ENCODE measurements at regions not wholly inside any gene's neighbourhood (a gene's known extent, or its start where the extent isn't known, plus 50 kb on each side); places are given as distances from the start of the nearest gene placed in this dataset.

DNA sequence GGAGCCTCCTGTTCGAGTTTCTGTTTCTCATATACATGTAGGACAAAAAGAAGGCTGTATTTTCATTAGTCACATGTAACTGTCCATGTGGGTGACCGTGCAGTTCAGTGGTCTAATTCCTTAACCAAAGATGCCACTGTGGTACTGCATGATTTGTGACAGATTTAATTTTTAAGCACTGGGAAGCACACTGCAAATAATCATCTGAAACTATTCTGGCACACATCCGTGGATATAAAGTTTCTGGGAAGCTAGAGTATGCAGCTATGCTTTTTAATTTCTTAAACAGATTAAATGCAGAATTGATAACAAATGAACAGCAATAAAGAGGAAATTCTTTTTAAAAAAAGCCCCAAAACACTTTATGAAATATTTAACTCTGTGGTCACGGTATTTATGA lies 254.8 kb downstream of the LMO4 start:
- H3K9me3 Mint-ChIP-seq: no peaks in the 10 kb centered on the region
- H3K4me1 Mint-ChIP-seq: no peaks in the 10 kb centered on the region
- peaks cover 6 to 14% of the 10 kb centered on the region in 2 donors for H3K27me3 Mint-ChIP-seq
- ChIA-PET POLR2A (no interaction called here), CTCF (no interaction called here)
- no peak for DNase-seq
- Histone ChIP-seq H3K27ac (ENCODE audit: low read depth, low read length) (no peak overlapping the region), H3K9me3 (ENCODE audit: low read length) (no peaks in the 10 kb centered on the region), H3K4me3 (ENCODE audit: low read length) (no peak overlapping the region), H3K36me3 (ENCODE audit: insufficient read depth, low read length) (no peaks in the 10 kb centered on the region), H3K4me1 (ENCODE audit: insufficient read depth, low read length) (no peaks in the 10 kb centered on the region), H3K27me3 (ENCODE audit: insufficient read depth, low read length, poor library complexity, severe bottlenecking) (no peaks in the 10 kb centered on the region)
- no peak overlapping the region for H3K27ac Mint-ChIP-seq
- H3K36me3 Mint-ChIP-seq: no peaks in the 10 kb centered on the region
- H3K4me3 Mint-ChIP-seq: no peak overlapping the region

GRCh38 chr1:87584586-87584985 lies 255.9 kb downstream of the LMO4 start:
- no peak overlapping the region for H3K4me3 ChIP-seq (ENCODE audit: low read length)
- POLR2A ChIA-PET: no interaction called here
- Mint-ChIP-seq H3K36me3 (no peaks in the 10 kb centered on the region), H3K27ac (no peak overlapping the region), H3K27me3 (peaks cover 4 to 11% of the 10 kb centered on the region in 2 donors), H3K9me3 (peaks cover 0 to under 1% (median 0%) of the 10 kb centered on the region in 5 donors), H3K4me1 (no peaks in the 10 kb centered on the region), H3K4me3 (no peak overlapping the region)
- DNase-seq: no peak
- H3K9me3 ChIP-seq (ENCODE audit: low read length): no peaks in the 10 kb centered on the region
- H3K27ac ChIP-seq (ENCODE audit: low read depth, low read length): no peak overlapping the region
- H3K36me3 ChIP-seq (ENCODE audit: insufficient read depth, low read length): no peaks in the 10 kb centered on the region
- CTCF ChIA-PET: no interaction called here
- H3K4me1 ChIP-seq (ENCODE audit: insufficient read depth, low read length): no peaks in the 10 kb centered on the region
- H3K27me3 ChIP-seq (ENCODE audit: insufficient read depth, low read length, poor library complexity, severe bottlenecking): no peaks in the 10 kb centered on the region

DNA sequence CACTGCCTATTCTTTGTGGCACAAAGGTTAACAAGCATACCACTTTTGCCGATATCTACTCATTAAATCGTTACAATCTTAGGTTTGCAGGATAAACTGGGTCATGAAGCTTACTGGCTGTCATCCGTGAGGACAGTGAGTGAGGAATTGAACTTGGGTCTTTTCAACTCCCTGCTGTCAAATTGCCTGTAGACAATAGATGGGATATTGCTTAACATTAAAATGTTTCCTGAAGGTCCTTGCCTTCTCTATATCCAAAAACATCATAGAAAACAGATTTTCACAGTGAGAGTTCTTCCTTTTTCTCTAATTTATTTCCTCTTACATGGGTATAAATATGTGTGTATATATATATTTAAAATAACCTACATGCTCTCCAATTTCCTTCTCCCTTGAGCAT lies 257.8 kb downstream of the LMO4 start:
- no peak overlapping the region for H3K4me3 ChIP-seq (ENCODE audit: low read length)
- DNase-seq: no peak
- Mint-ChIP-seq H3K27me3 (peaks cover 5 to 8% of the 10 kb centered on the region in 2 donors), H3K4me1 (no peaks in the 10 kb centered on the region), H3K4me3 (no peak overlapping the region), H3K27ac (no peak overlapping the region), H3K9me3 (peaks cover 0 to 2% (median 0%) of the 10 kb centered on the region in 5 donors), H3K36me3 (no peaks in the 10 kb centered on the region)
- no peaks in the 10 kb centered on the region for H3K4me1 ChIP-seq (ENCODE audit: insufficient read depth, low read length)
- no peaks in the 10 kb centered on the region for H3K27me3 ChIP-seq (ENCODE audit: insufficient read depth, low read length, poor library complexity, severe bottlenecking)
- ChIA-PET POLR2A (no interaction called here), CTCF (interaction anchor here (1.3 kb wide), 1 partner anchor 258 kb away, joined by 3 read pairs; no protein-coding TSS in a partner anchor)
- no peak overlapping the region for H3K27ac ChIP-seq (ENCODE audit: low read depth, low read length)
- H3K36me3 ChIP-seq (ENCODE audit: insufficient read depth, low read length): no peaks in the 10 kb centered on the region
- H3K9me3 ChIP-seq (ENCODE audit: low read length): no peaks in the 10 kb centered on the region

DNA sequence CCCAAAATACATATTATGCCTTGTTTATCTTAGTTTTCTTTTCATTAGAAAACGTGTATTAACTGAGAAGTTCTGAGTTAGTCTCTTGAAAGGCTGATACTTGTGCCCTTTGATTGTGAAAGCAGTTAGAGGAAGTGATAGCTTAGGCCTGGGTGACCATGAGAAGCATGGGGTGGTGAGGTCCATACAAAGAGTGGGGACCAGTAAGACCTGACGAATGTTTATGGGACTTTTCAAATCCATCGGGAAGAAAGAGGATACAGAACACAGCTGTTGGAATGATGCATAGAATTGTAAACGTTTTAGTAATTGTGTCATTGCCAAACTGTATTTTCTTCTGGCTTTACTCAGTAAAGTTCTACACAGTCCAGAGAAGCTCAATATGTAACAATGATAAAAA lies 259.8 kb downstream of the LMO4 start:
- Mint-ChIP-seq H3K4me1 (no peaks in the 10 kb centered on the region), H3K9me3 (peaks cover 0 to 2% (median 0%) of the 10 kb centered on the region in 5 donors), H3K27ac (no peak overlapping the region), H3K36me3 (no peaks in the 10 kb centered on the region), H3K4me3 (no peak overlapping the region), H3K27me3 (peaks cover 5% of the 10 kb centered on the region in 2 donors)
- H3K9me3 ChIP-seq (ENCODE audit: low read length): no peaks in the 10 kb centered on the region
- no peaks in the 10 kb centered on the region for H3K27me3 ChIP-seq (ENCODE audit: insufficient read depth, low read length, poor library complexity, severe bottlenecking)
- POLR2A ChIA-PET: no interaction called here
- no peak overlapping the region for H3K27ac ChIP-seq (ENCODE audit: low read depth, low read length)
- no peaks in the 10 kb centered on the region for H3K4me1 ChIP-seq (ENCODE audit: insufficient read depth, low read length)
- H3K36me3 ChIP-seq (ENCODE audit: insufficient read depth, low read length): no peaks in the 10 kb centered on the region
- H3K4me3 ChIP-seq (ENCODE audit: low read length): no peak overlapping the region
- DNase-seq: no peak
- CTCF ChIA-PET: no interaction called here

DNA sequence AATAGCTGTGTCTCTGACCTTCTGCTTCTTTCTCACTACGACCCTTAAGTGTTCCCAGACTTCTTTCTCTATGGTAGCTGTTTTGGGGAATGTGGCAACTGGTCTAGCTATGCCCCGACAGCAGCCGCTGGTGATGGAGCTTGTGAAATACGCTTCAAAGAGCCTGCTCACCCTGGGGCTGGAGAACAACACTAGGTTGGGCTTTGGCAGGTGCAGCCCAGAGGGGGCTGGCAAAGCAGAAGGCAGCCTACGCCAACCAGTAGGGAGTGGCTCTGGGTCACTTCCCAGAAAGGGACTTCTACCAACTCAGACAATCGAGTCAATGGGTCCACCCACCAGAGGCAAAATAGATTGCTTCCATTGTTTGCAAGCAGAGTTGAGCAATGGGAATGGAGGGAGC lies 262.8 kb downstream of the LMO4 start:
- H3K27ac Mint-ChIP-seq: no peak overlapping the region

DNA sequence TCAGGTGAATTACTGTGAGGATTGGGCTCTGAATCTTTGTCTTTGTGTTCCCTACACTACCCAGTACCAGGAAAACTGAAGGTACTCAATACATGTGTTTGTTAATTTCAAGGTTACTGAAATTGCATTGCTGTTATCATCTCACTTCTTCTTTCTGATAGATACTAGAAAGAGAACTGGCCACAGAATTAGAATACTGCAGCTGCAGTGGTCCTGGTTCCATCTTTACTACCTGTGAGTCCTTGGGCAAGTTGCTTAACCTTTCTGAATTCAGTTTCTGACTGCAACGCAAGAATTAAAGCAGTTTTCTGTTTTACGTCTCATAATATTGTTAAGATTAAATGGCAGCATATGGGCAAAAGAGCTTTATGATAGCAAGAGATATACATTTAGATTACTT lies 263.5 kb downstream of the LMO4 start:
- H3K36me3 Mint-ChIP-seq: no peaks in the 10 kb centered on the region
- ChIA-PET CTCF (no interaction called here), POLR2A (no interaction called here)
- Histone ChIP-seq H3K9me3 (ENCODE audit: low read length) (no peaks in the 10 kb centered on the region), H3K27me3 (ENCODE audit: insufficient read depth, low read length, poor library complexity, severe bottlenecking) (no peaks in the 10 kb centered on the region), H3K27ac (ENCODE audit: low read depth, low read length) (no peak overlapping the region), H3K4me3 (ENCODE audit: low read length) (no peak overlapping the region), H3K4me1 (ENCODE audit: insufficient read depth, low read length) (no peaks in the 10 kb centered on the region), H3K36me3 (ENCODE audit: insufficient read depth, low read length) (no peaks in the 10 kb centered on the region)
- no peak overlapping the region for H3K4me3 Mint-ChIP-seq
- H3K27me3 Mint-ChIP-seq: peaks cover 0 to 4% of the 10 kb centered on the region in 2 donors
- H3K9me3 Mint-ChIP-seq: peaks cover 0 to 2% (median 0%) of the 10 kb centered on the region in 5 donors
- no peak overlapping the region for H3K27ac Mint-ChIP-seq
- no peak for DNase-seq
- no peaks in the 10 kb centered on the region for H3K4me1 Mint-ChIP-seq

More for the DNA sequence above, 262.8 kb downstream of the LMO4 start:
- no peaks in the 10 kb centered on the region for H3K4me1 Mint-ChIP-seq
- H3K36me3 Mint-ChIP-seq: no peaks in the 10 kb centered on the region
- H3K9me3 Mint-ChIP-seq: peaks cover 0 to 2% (median 0%) of the 10 kb centered on the region in 5 donors
- no peak overlapping the region for H3K4me3 ChIP-seq (ENCODE audit: low read length)
- H3K4me1 ChIP-seq (ENCODE audit: insufficient read depth, low read length): no peaks in the 10 kb centered on the region
- H3K9me3 ChIP-seq (ENCODE audit: low read length): no peaks in the 10 kb centered on the region
- ChIA-PET CTCF (no interaction called here), POLR2A (no interaction called here)
- no peak overlapping the region for H3K27ac ChIP-seq (ENCODE audit: low read depth, low read length)
- H3K4me3 Mint-ChIP-seq: no peak overlapping the region
- peaks cover 0 to 6% of the 10 kb centered on the region in 2 donors for H3K27me3 Mint-ChIP-seq
- no peaks in the 10 kb centered on the region for H3K36me3 ChIP-seq (ENCODE audit: insufficient read depth, low read length)
- no peaks in the 10 kb centered on the region for H3K27me3 ChIP-seq (ENCODE audit: insufficient read depth, low read length, poor library complexity, severe bottlenecking)
- DNase-seq: no peak

DNA sequence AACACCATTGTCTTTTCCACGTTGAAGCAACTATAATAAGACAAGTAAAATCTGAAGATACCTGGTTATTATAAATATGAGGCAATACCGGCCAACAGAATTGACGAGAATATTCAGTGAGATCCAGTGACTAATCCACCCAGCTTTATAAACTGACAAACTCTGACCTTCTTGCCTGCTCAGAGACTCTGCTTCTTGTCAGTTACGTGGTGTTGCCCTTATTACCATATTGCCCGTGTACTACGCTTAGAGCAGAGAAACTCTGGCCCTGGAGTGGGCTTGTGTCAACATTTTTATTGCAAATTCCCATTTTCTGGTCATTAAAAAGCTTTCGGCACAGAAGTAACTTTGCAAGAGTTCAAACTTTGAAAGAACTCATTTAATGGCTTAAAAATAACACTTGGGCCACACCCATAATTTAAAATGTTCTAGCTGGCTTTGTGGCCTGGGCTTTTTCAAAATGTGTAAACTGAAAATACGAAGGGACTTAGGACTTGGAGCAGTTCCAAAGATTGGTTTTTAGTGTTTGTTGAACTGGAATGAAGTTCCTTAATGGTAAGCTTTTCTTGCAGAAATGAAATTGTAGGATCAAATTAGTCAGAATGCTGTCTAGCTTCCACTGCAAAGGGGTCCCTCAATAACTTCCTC lies 266.2 kb downstream of the LMO4 start:
- H3K4me1 Mint-ChIP-seq: no peaks in the 10 kb centered on the region
- no peaks in the 10 kb centered on the region for H3K36me3 Mint-ChIP-seq
- POLR2A ChIA-PET: no interaction called here
- CTCF ChIA-PET: no interaction called here
- peaks cover 1 to 9% of the 10 kb centered on the region in 2 donors for H3K27me3 Mint-ChIP-seq
- H3K27me3 ChIP-seq (ENCODE audit: insufficient read depth, low read length, poor library complexity, severe bottlenecking): peaks cover 2% of the 10 kb centered on the region
- no peak overlapping the region for H3K27ac ChIP-seq (ENCODE audit: low read depth, low read length)
- no peak overlapping the region for H3K4me3 ChIP-seq (ENCODE audit: low read length)
- H3K27ac Mint-ChIP-seq: no peak overlapping the region
- H3K36me3 ChIP-seq (ENCODE audit: insufficient read depth, low read length): no peaks in the 10 kb centered on the region
- no peaks in the 10 kb centered on the region for H3K4me1 ChIP-seq (ENCODE audit: insufficient read depth, low read length)
- DNase-seq: no peak
- no peaks in the 10 kb centered on the region for H3K9me3 ChIP-seq (ENCODE audit: low read length)
- no peak overlapping the region for H3K4me3 Mint-ChIP-seq
- no peaks in the 10 kb centered on the region for H3K9me3 Mint-ChIP-seq

DNA sequence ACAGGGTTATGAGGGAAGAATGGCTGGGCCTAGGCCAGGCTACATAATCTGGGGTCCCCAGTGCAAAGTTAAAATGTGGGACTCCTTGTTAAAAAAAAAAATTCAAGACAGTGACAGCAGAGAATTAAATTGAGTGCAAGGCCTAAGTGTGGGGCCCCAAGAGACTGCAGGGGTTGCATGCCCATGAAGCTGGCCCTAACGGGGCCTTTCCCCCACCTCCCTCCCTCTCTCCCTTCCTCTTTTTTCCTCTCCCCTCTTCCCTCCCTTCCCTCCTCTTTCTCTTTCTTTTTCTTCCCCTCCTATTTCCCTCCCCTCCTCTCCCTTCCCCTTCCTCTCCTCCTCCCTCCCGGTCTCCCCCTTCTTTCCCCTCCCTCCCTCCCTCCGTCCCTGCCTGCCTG lies 266.7 kb downstream of the LMO4 start:
- H3K4me1 Mint-ChIP-seq: no peaks in the 10 kb centered on the region
- CTCF ChIA-PET: no interaction called here

GRCh38 chr1:87598429-87598828 lies 269.7 kb downstream of the LMO4 start:
- Histone ChIP-seq H3K36me3 (ENCODE audit: insufficient read depth, low read length) (no peaks in the 10 kb centered on the region), H3K27me3 (ENCODE audit: insufficient read depth, low read length, poor library complexity, severe bottlenecking) (peaks cover 2% of the 10 kb centered on the region), H3K4me3 (ENCODE audit: low read length) (no peak overlapping the region), H3K27ac (ENCODE audit: low read depth, low read length) (no peak overlapping the region), H3K9me3 (ENCODE audit: low read length) (no peaks in the 10 kb centered on the region), H3K4me1 (ENCODE audit: insufficient read depth, low read length) (no peaks in the 10 kb centered on the region)
- Mint-ChIP-seq H3K27me3 (peaks cover 2 to 9% of the 10 kb centered on the region in 2 donors), H3K4me3 (no peak overlapping the region), H3K9me3 (no peaks in the 10 kb centered on the region), H3K27ac (no peak overlapping the region), H3K4me1 (no peaks in the 10 kb centered on the region), H3K36me3 (no peaks in the 10 kb centered on the region)
- DNase-seq: no peak
- ChIA-PET POLR2A (no interaction called here), CTCF (no interaction called here)

More for the DNA sequence above, 266.7 kb downstream of the LMO4 start:
- no peaks in the 10 kb centered on the region for H3K9me3 ChIP-seq (ENCODE audit: low read length)
- H3K27ac Mint-ChIP-seq: no peak overlapping the region
- H3K36me3 Mint-ChIP-seq: no peaks in the 10 kb centered on the region
- no peaks in the 10 kb centered on the region for H3K36me3 ChIP-seq (ENCODE audit: insufficient read depth, low read length)
- H3K27ac ChIP-seq (ENCODE audit: low read depth, low read length): no peak overlapping the region
- POLR2A ChIA-PET: no interaction called here
- H3K9me3 Mint-ChIP-seq: no peaks in the 10 kb centered on the region
- H3K27me3 ChIP-seq (ENCODE audit: insufficient read depth, low read length, poor library complexity, severe bottlenecking): peaks cover 2% of the 10 kb centered on the region
- H3K4me3 Mint-ChIP-seq: no peak overlapping the region
- no peak overlapping the region for H3K4me3 ChIP-seq (ENCODE audit: low read length)
- H3K4me1 ChIP-seq (ENCODE audit: insufficient read depth, low read length): no peaks in the 10 kb centered on the region
- peaks cover 1 to 9% of the 10 kb centered on the region in 2 donors for H3K27me3 Mint-ChIP-seq
- DNase-seq: no peak

Data from CD8-positive, alpha-beta memory T cell (primary cell).